GM23338 (cell line): ENCODE measurements at regions not wholly inside any gene's neighbourhood (a gene's known extent, or its start where the extent isn't known, plus 50 kb on each side); places are given as distances from the start of the nearest gene placed in this dataset.

Source experiments
- ATAC-seq: fragments of 200-7000 bp; cut with Tn5 transposase; 3 replicates; pipeline ENCODE4 v1.9.1; 2020
- DNase-seq: peaks from one replicate; pipeline ENCODE4 v3.0.0-alpha.2; 2015; ENCODE audit warnings: low spot score
- H2AFZ ChIP-seq: fragments of 200-600 bp; sonication (generic); 2 replicates; pipeline ENCODE4 v1.8.0; 2016; ENCODE audit warnings: antibody characterized with exemption, mild to moderate bottlenecking, moderate library complexity
- H3F3A ChIP-seq: fragments of 200-600 bp; sonication (generic); replicated peaks from 2 replicates; pipeline ENCODE4 v1.8.0; 2017; ENCODE audit warnings: antibody characterized with exemption, mixed run types, low read depth
- H3K27ac ChIP-seq: fragments of 200-600 bp; sonication (generic); 2 replicates; pipeline ENCODE4 v1.6.1; 2016; ENCODE audit warnings: low read depth
- H3K27me3 ChIP-seq: fragments of 200-600 bp; sonication (generic); 2 replicates; pipeline ENCODE4 v1.8.0; 2016; ENCODE audit warnings: mild to moderate bottlenecking, mixed run types, moderate library complexity; ENCODE audit not compliant: insufficient read depth
- H3K36me3 ChIP-seq: fragments of 200-600 bp; sonication (generic); 2 replicates; pipeline ENCODE4 v1.8.0; 2016; ENCODE audit warnings: mild to moderate bottlenecking; ENCODE audit not compliant: insufficient read depth
- H3K4me1 ChIP-seq: fragments of 200-600 bp; sonication (generic); 2 replicates; pipeline ENCODE4 v1.8.0; 2016; ENCODE audit warnings: mild to moderate bottlenecking, moderate library complexity; ENCODE audit not compliant: insufficient read depth
- H3K4me2 ChIP-seq: fragments of 200-600 bp; sonication (generic); 2 replicates; pipeline ENCODE4 v1.7.1; 2017; ENCODE audit warnings: mixed run types
- H3K4me3 ChIP-seq: fragments of 200-600 bp; sonication (generic); 2 replicates; pipeline ENCODE4 v1.6.1; 2016; ENCODE audit warnings: mixed run types
- H3K79me2 ChIP-seq: fragments of 200-600 bp; sonication (generic); replicated peaks from 2 replicates; pipeline ENCODE4 v1.8.0; 2017; ENCODE audit warnings: mild to moderate bottlenecking; ENCODE audit not compliant: insufficient read depth
- H3K9me2 ChIP-seq: fragments of 200-600 bp; sonication (generic); 2 replicates; pipeline ENCODE4 v1.8.0; 2017; ENCODE audit not compliant: insufficient read depth
- H4K20me1 ChIP-seq: fragments of 200-600 bp; sonication (generic); replicated peaks from 2 replicates; pipeline ENCODE4 v1.8.0; 2017; ENCODE audit warnings: mild to moderate bottlenecking; ENCODE audit not compliant: insufficient read depth
- H3K27ac Mint-ChIP-seq: 2 replicates; pipeline ENCODE4 v1.8.0; 2020; ENCODE audit warnings: inconsistent platforms, mild to moderate bottlenecking, moderate library complexity, mixed read lengths
- H3K27me3 Mint-ChIP-seq: 3 replicates; pipeline ENCODE4 v1.8.0; 2022; ENCODE audit warnings: low read depth, mild to moderate bottlenecking, moderate library complexity, mixed read lengths, inconsistent platforms; ENCODE audit not compliant: insufficient read depth, poor library complexity
- H3K36me3 Mint-ChIP-seq: 3 replicates; pipeline ENCODE4 v1.8.0; 2021; ENCODE audit warnings: low read depth, mild to moderate bottlenecking, inconsistent platforms, moderate library complexity, mixed read lengths
- H3K4me1 Mint-ChIP-seq: 3 replicates; pipeline ENCODE4 v1.8.0; 2020; ENCODE audit warnings: mild to moderate bottlenecking, inconsistent platforms, mixed read lengths
- H3K4me3 Mint-ChIP-seq: 3 replicates; pipeline ENCODE4 v1.8.0; 2021; ENCODE audit warnings: moderate library complexity, mild to moderate bottlenecking, inconsistent platforms, mixed read lengths
- H3K9me3 Mint-ChIP-seq: 3 replicates; pipeline ENCODE4 v1.8.0; 2020; ENCODE audit warnings: moderate library complexity, mild to moderate bottlenecking, inconsistent platforms, mixed read lengths
- CREB1 ChIP-seq: fragments of 250-450 bp; sonication (Bioruptor Pico); IDR thresholded peaks from 2 replicates; pipeline ENCODE4 v1.5.0; 2020; ENCODE audit warnings: low read depth, mild to moderate bottlenecking, moderate library complexity
- CTCF ChIP-seq, 2 experiments: fragments of 200-600 bp in 1 of 2; sonication (generic) in 1 of 2; conservative IDR thresholded peaks; 2 replicates each; pipeline versions ENCODE4 v1.5.1 to v1.6.1; 2016 to 2017; ENCODE audit warnings: antibody characterized with exemption in 2 of 2, low read depth in 2 of 2, mild to moderate bottlenecking in 2 of 2, moderate library complexity in 1 of 2
- ETS1 ChIP-seq: IDR thresholded peaks from 2 replicates; pipeline ENCODE4 v1.6.1; 2016; ENCODE audit warnings: antibody characterized with exemption
- EZH2 ChIP-seq: fragments of 200-600 bp; sonication (generic); IDR thresholded peaks from one replicate; pipeline ENCODE4 v1.8.0; 2017; ENCODE audit warnings: antibody characterized with exemption, mild to moderate bottlenecking, low read depth; ENCODE audit not compliant: unreplicated experiment
- EZH2phosphoT487 ChIP-seq: fragments of 200-600 bp; sonication (generic); IDR thresholded peaks from one replicate; pipeline ENCODE4 v1.8.1; 2018; ENCODE audit warnings: antibody characterized with exemption; ENCODE audit not compliant: unreplicated experiment
- JUNB ChIP-seq: IDR thresholded peaks from one replicate; pipeline ENCODE4 v1.6.1; 2016; ENCODE audit warnings: antibody characterized with exemption; ENCODE audit not compliant: unreplicated experiment
- NANOG ChIP-seq: IDR thresholded peaks from 2 replicates; pipeline ENCODE4 v1.6.1; 2016; ENCODE audit warnings: antibody characterized with exemption, borderline replicate concordance
- POLR2AphosphoS5 ChIP-seq: IDR thresholded peaks from 2 replicates; pipeline ENCODE4 v1.6.1; 2016; ENCODE audit warnings: antibody characterized with exemption, low read depth
- REST ChIP-seq: IDR thresholded peaks from one replicate; pipeline ENCODE4 v1.6.1; 2018; ENCODE audit warnings: antibody characterized with exemption; ENCODE audit not compliant: unreplicated experiment
- STAT1 ChIP-seq: IDR thresholded peaks from one replicate; pipeline ENCODE4 v1.6.1; 2016; ENCODE audit warnings: antibody characterized with exemption; ENCODE audit not compliant: unreplicated experiment
- ZNF114 ChIP-seq: fragments of 250-450 bp; sonication (Bioruptor Pico); IDR thresholded peaks from 2 replicates; pipeline ENCODE4 v1.5.0; 2020; ENCODE audit warnings: mild to moderate bottlenecking, moderate library complexity
- ZNF331 ChIP-seq: fragments of 250-450 bp; sonication (Bioruptor Pico); IDR thresholded peaks from 2 replicates; pipeline ENCODE4 v1.5.0; 2020; ENCODE audit warnings: low read depth, mild to moderate bottlenecking, moderate library complexity
- ZNF462 ChIP-seq: fragments of 250-450 bp; sonication (Bioruptor Pico); IDR thresholded peaks from 2 replicates; pipeline ENCODE4 v1.5.0; 2020; ENCODE audit warnings: mild to moderate bottlenecking, moderate library complexity

GRCh38 chr19:28397306-28397705 is 815.6 kb downstream of the UQCRFS1 start:
- 0 out of 2 replicates have a peak overlapping the region, but pooled peaks have one; percentile 23 for H2AFZ ChIP-seq
- TF ChIP-seq EZH2 = no peak
- no peak for TF ChIP-seq POLR2AphosphoS5
- no peak for TF ChIP-seq ZNF331 (CRISPR knock-in tag)
- TF ChIP-seq CREB1 (CRISPR knock-in tag) = no peak
- no peak for TF ChIP-seq STAT1
- TF ChIP-seq ETS1 = no peak
- TF ChIP-seq JUNB = no peak
- TF ChIP-seq ZNF114 = no peak
- TF ChIP-seq CTCF (conservative IDR thresholded peaks at IDR 0.05; ENCODE audit: low read depth in 2 of 2) = no peak
- no peak for TF ChIP-seq EZH2phosphoT487
- TF ChIP-seq NANOG = no peak
- TF ChIP-seq ZNF462 (CRISPR knock-in tag) = no peak
- no peak for TF ChIP-seq REST
- Mint-ChIP-seq H3K9me3 (peaks cover 3% of the 10 kb centered on the region; the same call in 2 of the 3 replicates), H3K4me3 (no peak overlapping the region), H3K27me3 (peaks cover 6% of the 10 kb centered on the region), H3K36me3 (no peaks in the 10 kb centered on the region), H3K4me1 (peaks cover 30% of the 10 kb centered on the region), H3K27ac (no peak overlapping the region)
- no peaks in the 10 kb centered on the region for H3F3A ChIP-seq
- no peaks in the 10 kb centered on the region for H3K36me3 ChIP-seq
- no peaks in the 10 kb centered on the region for H4K20me1 ChIP-seq
- H3K27me3 ChIP-seq = no peaks in the 10 kb centered on the region
- no peak for ATAC-seq
- H3K4me2 ChIP-seq = no peak overlapping the region
- no peak overlapping the region for H3K27ac ChIP-seq
- no peak for DNase-seq
- peaks cover 30% of the 10 kb centered on the region for H3K4me1 ChIP-seq
- H3K79me2 ChIP-seq = no peaks in the 10 kb centered on the region
- H3K9me2 ChIP-seq = no peaks in the 10 kb centered on the region
- no peak overlapping the region for H3K4me3 ChIP-seq
